IMR-90 (cell line): ENCODE measurements at regions not wholly inside any gene's neighbourhood (a gene's known extent, or its start where the extent isn't known, plus 50 kb on each side); places are given as distances from the start of the nearest gene placed in this dataset.

Experiments used
- ATAC-seq: fragments of 200-7000 bp; cut with Tn5 transposase; 2 replicates; pipeline ENCODE4 v1.9.1; 2020; ENCODE audit warnings: low read depth, mild to moderate bottlenecking, moderate library complexity
- BruUV-seq: library from RNA; stranded (reverse); fragments of 400-500 nt; replicated peaks from 2 replicates; lab custom pipeline; 2021; lab: Mats Ljungman, UMichigan
- CTCF ChIA-PET: fragments of 300-600 bp; formaldehyde crosslinking; extraction: SDS; loops from one replicate; lab custom pipeline; 2021; ENCODE audit warnings: antibody characterized with exemption; lab: Yijun Ruan, JAX
- POLR2A ChIA-PET: fragments of 300-600 bp; sonication (Branson Sonifier 250); formaldehyde crosslinking; loops from one replicate; lab custom pipeline; 2022; ENCODE audit warnings: antibody characterized with exemption; ENCODE audit not compliant: unreplicated experiment; lab: Charles Lee
- DNase-seq: peaks from one replicate; pipeline ENCODE4 v3.0.0; 2013
- H2AFZ ChIP-seq: replicated peaks from 2 replicates; pipeline ENCODE3; 2013; ENCODE audit warnings: low read length, mild to moderate bottlenecking; ENCODE audit not compliant: poor library complexity
- H2AK5ac ChIP-seq: 2 replicates; pipeline ENCODE4 v1.6.1; 2013; ENCODE audit warnings: low read depth, low read length, inconsistent platforms
- H2AK9ac ChIP-seq: replicated peaks from 2 replicates; pipeline ENCODE3; 2013; ENCODE audit warnings: mild to moderate bottlenecking, low read depth, low read length, moderate library complexity; ENCODE audit not compliant: poor library complexity
- H2BK120ac ChIP-seq: 2 replicates; pipeline ENCODE4 v1.6.1; 2013; ENCODE audit warnings: low read depth, low read length, inconsistent platforms
- H2BK15ac ChIP-seq: 3 replicates; pipeline ENCODE4 v1.6.1; 2013; ENCODE audit warnings: low read depth, low read length, inconsistent platforms
- H2BK20ac ChIP-seq: 2 replicates; pipeline ENCODE4 v1.6.1; 2013; ENCODE audit warnings: low read depth, mild to moderate bottlenecking, inconsistent platforms, low read length, moderate library complexity
- H2BK5ac ChIP-seq: 2 replicates; pipeline ENCODE4 v1.6.1; 2013; ENCODE audit warnings: mild to moderate bottlenecking, low read depth, low read length, inconsistent platforms; ENCODE audit not compliant: poor library complexity, severe bottlenecking
- H3K14ac ChIP-seq: replicated peaks from 2 replicates; pipeline ENCODE4 v1.6.1; 2013; ENCODE audit warnings: low read depth, low read length, inconsistent platforms
- H3K18ac ChIP-seq: 2 replicates; pipeline ENCODE4 v1.6.1; 2013; ENCODE audit warnings: low read depth, low read length, control low read depth
- H3K23ac ChIP-seq: 2 replicates; pipeline ENCODE4 v1.6.1; 2013; ENCODE audit warnings: low read depth, low read length, inconsistent platforms
- H3K27ac ChIP-seq: 2 replicates; pipeline ENCODE4 v1.5.1; 2013; ENCODE audit warnings: mild to moderate bottlenecking, control low read depth, low read length; ENCODE audit not compliant: insufficient read depth
- H3K27me3 ChIP-seq: 2 replicates; pipeline ENCODE4 v1.6.1; 2013; ENCODE audit warnings: low read length; ENCODE audit not compliant: control insufficient read depth, insufficient read depth
- H3K36me3 ChIP-seq: 2 replicates; pipeline ENCODE4 v1.6.1; 2013; ENCODE audit warnings: low read length, mixed read lengths; ENCODE audit not compliant: control insufficient read depth, insufficient read depth
- H3K4ac ChIP-seq: 2 replicates; pipeline ENCODE4 v1.6.1; 2013; ENCODE audit warnings: low read depth, low read length, inconsistent platforms
- H3K4me1 ChIP-seq: 2 replicates; pipeline ENCODE4 v1.6.1; 2013; ENCODE audit warnings: low read length, mixed read lengths; ENCODE audit not compliant: control insufficient read depth, insufficient read depth
- H3K4me2 ChIP-seq: 2 replicates; pipeline ENCODE4 v1.6.1; 2013; ENCODE audit warnings: low read depth, mild to moderate bottlenecking, control low read depth, low read length, moderate library complexity
- H3K4me3 ChIP-seq: 2 replicates; pipeline ENCODE4 v1.5.1; 2013; ENCODE audit warnings: low read depth, mild to moderate bottlenecking, control low read depth, low read length, moderate library complexity; ENCODE audit not compliant: insufficient read depth
- H3K56ac ChIP-seq: 2 replicates; pipeline ENCODE4 v1.6.1; 2013; ENCODE audit warnings: low read length, inconsistent platforms; ENCODE audit not compliant: insufficient read depth; ENCODE audit errors: extremely low read depth
- H3K79me1 ChIP-seq, 2 experiments: 2 replicates each; pipeline ENCODE4 v1.6.1; 2013; ENCODE audit warnings: low read length in 2 of 2, inconsistent platforms in 1 of 2, low read depth in 1 of 2
- H3K9ac ChIP-seq: 2 replicates; pipeline ENCODE4 v1.6.1; 2013; ENCODE audit warnings: low read depth, low read length, control low read depth
- H3K9me1 ChIP-seq: 2 replicates; pipeline ENCODE4 v1.6.1; 2013; ENCODE audit warnings: low read length, inconsistent platforms; ENCODE audit not compliant: insufficient read depth
- H3K9me3 ChIP-seq: 2 replicates; pipeline ENCODE4 v1.6.1; 2013; ENCODE audit warnings: low read length; ENCODE audit not compliant: control insufficient read depth, insufficient read depth
- H4K20me1 ChIP-seq: 2 replicates; pipeline ENCODE4 v1.6.1; 2013; ENCODE audit warnings: low read length, inconsistent platforms; ENCODE audit not compliant: insufficient read depth
- H4K5ac ChIP-seq: 2 replicates; pipeline ENCODE4 v1.6.1; 2013; ENCODE audit warnings: mild to moderate bottlenecking, low read depth, low read length, control low read depth
- H4K8ac ChIP-seq, 2 experiments: 2 replicates each; pipeline ENCODE4 v1.6.1; 2013; ENCODE audit warnings: low read depth in 2 of 2, low read length in 2 of 2, control low read depth in 1 of 2, inconsistent platforms in 1 of 2
- H4K91ac ChIP-seq: 2 replicates; pipeline ENCODE4 v1.6.1; 2013; ENCODE audit warnings: low read depth, low read length, inconsistent platforms; ENCODE audit not compliant: insufficient read depth
- BHLHE40 ChIP-seq: fragments of 150-350 bp; IDR thresholded peaks from 2 replicates; pipeline ENCODE4 v1.6.1; 2016; ENCODE audit warnings: mild to moderate bottlenecking, low read depth, low read length
- CEBPB ChIP-seq: IDR thresholded peaks from 2 replicates; pipeline ENCODE4 v1.6.1; 2012; ENCODE audit warnings: low read depth, low read length, improper control_type of control experiment
- CHD1 ChIP-seq: IDR thresholded peaks from 2 replicates; pipeline ENCODE4 v1.6.1; 2012; ENCODE audit warnings: low read depth, low read length, improper control_type of control experiment
- CTCF ChIP-seq: conservative IDR thresholded peaks from 2 replicates; pipeline ENCODE4 v1.5.1; 2012; ENCODE audit warnings: mild to moderate bottlenecking, low read depth, low read length, improper control_type of control experiment
- ELK1 ChIP-seq: fragments of 150-350 bp; IDR thresholded peaks from 2 replicates; pipeline ENCODE4 v1.6.1; 2016; ENCODE audit warnings: low read depth, mild to moderate bottlenecking, low read length, moderate library complexity, borderline replicate concordance
- FOS ChIP-seq: fragments of 150-350 bp; IDR thresholded peaks from 2 replicates; pipeline ENCODE4 v1.6.1; 2016; ENCODE audit warnings: low read depth, low read length
- MAFK ChIP-seq: IDR thresholded peaks from 2 replicates; pipeline ENCODE4 v1.6.1; 2012; ENCODE audit warnings: low read depth, low read length, improper control_type of control experiment
- MAZ ChIP-seq: IDR thresholded peaks from 2 replicates; pipeline ENCODE4 v1.6.1; 2012; ENCODE audit warnings: low read depth, mild to moderate bottlenecking, low read length, improper control_type of control experiment, moderate library complexity, borderline replicate concordance
- MXI1 ChIP-seq: IDR thresholded peaks from 2 replicates; pipeline ENCODE4 v1.6.1; 2012; ENCODE audit warnings: low read depth, mild to moderate bottlenecking, low read length, moderate library complexity, borderline replicate concordance
- NFE2L2 ChIP-seq: fragments of 150-350 bp; IDR thresholded peaks from 2 replicates; pipeline ENCODE4 v1.6.1; 2016; ENCODE audit warnings: low read depth, mild to moderate bottlenecking, low read length
- RAD21 ChIP-seq: IDR thresholded peaks from 2 replicates; pipeline ENCODE4 v1.6.1; 2012; ENCODE audit warnings: low read length, improper control_type of control experiment
- RCOR1 ChIP-seq: IDR thresholded peaks from 2 replicates; pipeline ENCODE4 v1.6.1; 2012; ENCODE audit warnings: mild to moderate bottlenecking, low read length, improper control_type of control experiment; ENCODE audit not compliant: insufficient replicate concordance
- RFX5 ChIP-seq: IDR thresholded peaks from 2 replicates; pipeline ENCODE4 v1.8.0; 2012; ENCODE audit warnings: low read depth, mild to moderate bottlenecking, low read length, moderate library complexity
- SMC3 ChIP-seq: fragments of 150-350 bp; IDR thresholded peaks from 2 replicates; pipeline ENCODE4 v1.6.1; 2016; ENCODE audit warnings: low read depth, mild to moderate bottlenecking, antibody characterized with exemption, low read length, moderate library complexity
- USF2 ChIP-seq: fragments of 150-350 bp; IDR thresholded peaks from 2 replicates; pipeline ENCODE4 v1.6.1; 2017; ENCODE audit warnings: mild to moderate bottlenecking, antibody characterized with exemption, low read length, low read depth
- WGBS, 2 experiments: methylation state at CpG; one replicate each; pipeline versions ENCODE4 v1.1.5 to v1.1.7; 2013; ENCODE audit warnings: missing lambda C conversion rate in 2 of 2; ENCODE audit not compliant: insufficient read length in 1 of 2; ENCODE audit errors: extremely low coverage in 2 of 2; 5-methylcytosine and 5-hydroxymethylcytosine counted together
- dilution Hi-C: fragments of 300-500 bp; cut with HindIII; formaldehyde crosslinking; loops from one replicate; pipeline ENCODE4 v1.14.3; 2018; ENCODE audit warnings: low sequenced_read_pairs; ENCODE audit not compliant: unreplicated experiment
- in situ Hi-C: fragments of 300-500 bp; cut with MboI; formaldehyde crosslinking; loops from 3 replicates; pipeline ENCODE4 v1.14.3; 2019; ENCODE audit warnings: low sequenced_read_pairs, inconsistent platforms, mixed read lengths
- intact Hi-C: fragments of 100-400 bp; cut with micrococcal nuclease; formaldehyde crosslinking; loops from 2 replicates; pipeline ENCODE4 v1.10.0; 2022

- H2BK120ac ChIP-seq: no peak overlapping the region
- H3K9me3 ChIP-seq: peaks cover 12% of the 10 kb centered on the region
- H2AK5ac ChIP-seq: no peak overlapping the region
- H3K14ac ChIP-seq: no peak overlapping the region
- no peaks in the 10 kb centered on the region for H3K4me1 ChIP-seq
- no peaks in the 10 kb centered on the region for H3K27me3 ChIP-seq
- no TSS peak for BruUV-seq
- WGBS, 2 experiments: 20% methylated on average over 1 of the region's 8 CpGs; no CpG with 5 or more reads in 1 of the 2 experiments
- no peak overlapping the region for H3K4me3 ChIP-seq
- H3K27ac ChIP-seq: no peak overlapping the region
- dilution Hi-C loops: no loop called here
- H3K23ac ChIP-seq: no peak overlapping the region
- TF ChIP-seq MXI1: no peak
- no peak for TF ChIP-seq CHD1
- no peak for TF ChIP-seq BHLHE40
- TF ChIP-seq MAFK: no peak
- TF ChIP-seq ELK1: no peak
- TF ChIP-seq MAZ: no peak
- TF ChIP-seq RCOR1: no peak
- TF ChIP-seq RFX5: no peak
- no peak for TF ChIP-seq CTCF
- TF ChIP-seq RAD21: no peak
- no peak for TF ChIP-seq USF2
- no peak for TF ChIP-seq CEBPB
- no peak for TF ChIP-seq NFE2L2
- TF ChIP-seq SMC3: no peak
- TF ChIP-seq FOS: no peak
- no peak overlapping the region for H3K9ac ChIP-seq
- H4K8ac ChIP-seq: no peak overlapping the region
- ATAC-seq (no peak), DNase-seq (no peak)
- H3K36me3 ChIP-seq: no peaks in the 10 kb centered on the region
- H3K56ac ChIP-seq: no peak overlapping the region
- no peak overlapping the region for H3K4me2 ChIP-seq
- in situ Hi-C loops: no loop called here
- H3K18ac ChIP-seq: no peak overlapping the region
- H3K79me1 ChIP-seq: no peaks in the 10 kb centered on the region
- no peaks in the 10 kb centered on the region for H3K9me1 ChIP-seq
- H3K4ac ChIP-seq: no peak overlapping the region
- intact Hi-C loops: no loop called here
- no peak overlapping the region for H2AFZ ChIP-seq
- ChIA-PET CTCF (no interaction called here), POLR2A (no interaction called here)
- no peak overlapping the region for H2BK5ac ChIP-seq
- H2BK15ac ChIP-seq: no peak overlapping the region
- no peaks in the 10 kb centered on the region for H4K20me1 ChIP-seq
- no peak overlapping the region for H2BK20ac ChIP-seq
- no peak overlapping the region for H4K91ac ChIP-seq
- H2AK9ac ChIP-seq: no peak overlapping the region
- no peak overlapping the region for H4K5ac ChIP-seq
These were observed 342.5 kb downstream of the RMST start for GRCh38 chr12:97805146-97805545.
